ENCODE measurements at regions not wholly inside any gene's neighbourhood (a gene's known extent, or its start where the extent isn't known, plus 50 kb on each side); places are given as distances from the start of the nearest gene placed in this dataset.

DNA sequence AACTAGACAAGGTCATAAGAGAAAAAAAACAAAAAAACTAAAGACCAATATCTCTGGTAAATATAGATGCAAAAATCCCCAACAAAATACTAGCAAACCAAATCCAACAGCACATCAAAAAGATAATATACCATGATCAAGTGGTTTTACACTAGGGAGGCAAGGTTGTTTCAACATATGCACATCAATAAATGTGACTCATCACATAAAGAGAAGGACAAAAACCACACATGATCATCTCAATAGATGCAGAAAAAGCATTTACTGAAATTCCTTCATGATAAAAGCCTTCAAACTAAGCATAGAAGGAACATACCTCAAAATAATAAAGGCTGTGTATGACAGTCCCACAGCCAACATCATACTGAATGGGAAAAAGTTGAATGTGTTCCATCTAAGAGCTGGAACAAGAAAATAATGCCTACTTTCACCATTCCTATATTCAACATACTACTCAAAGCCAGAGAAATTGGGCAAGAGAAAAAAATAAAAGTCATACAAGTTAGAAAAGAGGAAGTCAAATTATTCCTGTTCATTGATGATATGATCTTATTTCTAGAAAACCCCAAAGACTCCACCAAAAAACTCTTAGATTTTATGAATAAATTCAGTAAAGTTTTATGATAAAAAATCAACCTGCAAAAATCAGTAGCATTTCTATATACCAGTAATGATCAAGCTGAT lies 72.2 kb upstream of the FAM169A start:
- no peak overlapping the region for H3K4me3 ChIP-seq (ENCODE audit: low read depth, low read length)
- TF ChIP-seq, protein P1, sequence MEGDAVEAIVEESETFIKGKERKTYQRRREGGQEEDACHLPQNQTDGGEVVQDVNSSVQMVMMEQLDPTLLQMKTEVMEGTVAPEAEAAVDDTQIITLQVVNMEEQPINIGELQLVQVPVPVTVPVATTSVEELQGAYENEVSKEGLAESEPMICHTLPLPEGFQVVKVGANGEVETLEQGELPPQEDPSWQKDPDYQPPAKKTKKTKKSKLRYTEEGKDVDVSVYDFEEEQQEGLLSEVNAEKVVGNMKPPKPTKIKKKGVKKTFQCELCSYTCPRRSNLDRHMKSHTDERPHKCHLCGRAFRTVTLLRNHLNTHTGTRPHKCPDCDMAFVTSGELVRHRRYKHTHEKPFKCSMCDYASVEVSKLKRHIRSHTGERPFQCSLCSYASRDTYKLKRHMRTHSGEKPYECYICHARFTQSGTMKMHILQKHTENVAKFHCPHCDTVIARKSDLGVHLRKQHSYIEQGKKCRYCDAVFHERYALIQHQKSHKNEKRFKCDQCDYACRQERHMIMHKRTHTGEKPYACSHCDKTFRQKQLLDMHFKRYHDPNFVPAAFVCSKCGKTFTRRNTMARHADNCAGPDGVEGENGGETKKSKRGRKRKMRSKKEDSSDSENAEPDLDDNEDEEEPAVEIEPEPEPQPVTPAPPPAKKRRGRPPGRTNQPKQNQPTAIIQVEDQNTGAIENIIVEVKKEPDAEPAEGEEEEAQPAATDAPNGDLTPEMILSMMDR (IDR thresholded peaks at IDR 0.05; ENCODE audit: low read depth, low read length), result no peak

GRCh38 chr5:74935752-74936091 lies 69.5 kb upstream of the FAM169A start:
- TF ChIP-seq, protein P1 (IDR thresholded peaks at IDR 0.05; ENCODE audit: low read depth, low read length), result no peak
- H3K4me3 ChIP-seq (ENCODE audit: low read depth, low read length), result no peak overlapping the region

DNA sequence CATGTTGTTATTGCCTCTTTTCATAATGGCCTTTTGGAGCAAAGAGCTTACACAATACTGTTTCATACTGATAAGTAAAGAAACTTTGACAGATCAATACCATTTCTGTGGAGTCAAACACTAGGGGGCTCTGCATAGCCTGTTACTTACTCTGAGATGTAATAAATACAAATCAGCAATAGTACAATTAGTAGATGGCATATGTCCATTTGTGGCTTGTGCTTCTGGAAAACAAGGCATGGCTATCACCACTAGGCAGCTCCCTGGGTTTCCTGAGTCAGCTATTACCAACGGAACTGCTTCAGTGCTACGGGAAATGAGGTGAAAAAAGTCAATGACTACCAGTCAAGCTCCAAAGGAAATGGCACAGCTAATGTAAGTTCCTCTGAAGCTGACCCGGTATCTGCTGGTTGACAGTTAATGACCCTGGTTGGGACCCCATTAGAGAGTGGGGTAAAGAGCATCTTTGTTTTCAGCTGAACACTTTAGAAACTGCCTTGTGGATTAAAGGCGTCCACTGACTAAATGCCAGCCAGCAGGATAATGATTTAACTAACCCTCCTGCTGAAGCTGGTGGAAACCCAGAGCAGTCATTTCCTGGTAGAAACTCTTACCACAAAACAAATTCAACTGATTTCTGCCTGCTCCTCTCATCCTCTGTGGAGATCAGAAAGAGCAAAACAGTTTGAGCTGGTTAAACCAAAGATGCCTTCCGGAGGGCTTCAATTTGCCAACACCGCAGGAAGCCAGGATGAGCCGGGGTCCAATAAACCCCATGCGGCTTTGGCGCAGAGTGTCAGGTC lies 69.0 kb upstream of the FAM169A start:
- H3K4me3 ChIP-seq (ENCODE audit: low read depth, low read length), result no peak overlapping the region
- TF ChIP-seq, protein P1 (IDR thresholded peaks at IDR 0.05; ENCODE audit: low read depth, low read length), result peak; percentile 18

GRCh38 chr5:74927336-74927735 lies 61.1 kb upstream of the FAM169A start:
- H3K4me3 ChIP-seq (ENCODE audit: low read depth, low read length), result no peak overlapping the region
- TF ChIP-seq, protein P1 (IDR thresholded peaks at IDR 0.05; ENCODE audit: low read depth, low read length), result no peak

- TF ChIP-seq, protein P1 (IDR thresholded peaks at IDR 0.05; ENCODE audit: low read depth, low read length), result peak; percentile 32
- no peak overlapping the region for H3K4me3 ChIP-seq (ENCODE audit: low read depth, low read length)
Observed at GRCh38 chr5:74919487-74919886, 53.3 kb upstream of the FAM169A start.

DNA sequence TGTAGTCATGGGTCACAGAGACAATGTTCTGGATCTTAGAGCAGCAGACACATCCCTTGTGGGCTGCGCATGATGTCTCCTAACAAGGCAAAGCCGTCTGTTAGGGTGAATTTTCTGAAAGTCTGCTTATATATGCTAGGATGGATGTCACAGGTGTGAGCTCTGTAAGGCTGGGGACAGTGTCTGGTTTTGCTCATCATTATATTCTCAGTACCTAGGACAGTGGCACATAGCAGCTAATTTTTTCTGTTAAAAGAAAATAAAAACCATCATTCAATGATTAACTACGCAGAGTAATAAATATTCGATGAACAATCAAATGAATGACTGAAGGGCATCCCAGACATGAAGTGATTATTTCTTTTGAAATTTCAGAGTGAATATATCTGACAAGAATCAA lies 52.9 kb upstream of the FAM169A start:
- TF ChIP-seq, protein P1 (IDR thresholded peaks at IDR 0.05; ENCODE audit: low read depth, low read length), result no peak
- no peak overlapping the region for H3K4me3 ChIP-seq (ENCODE audit: low read depth, low read length)

DNA sequence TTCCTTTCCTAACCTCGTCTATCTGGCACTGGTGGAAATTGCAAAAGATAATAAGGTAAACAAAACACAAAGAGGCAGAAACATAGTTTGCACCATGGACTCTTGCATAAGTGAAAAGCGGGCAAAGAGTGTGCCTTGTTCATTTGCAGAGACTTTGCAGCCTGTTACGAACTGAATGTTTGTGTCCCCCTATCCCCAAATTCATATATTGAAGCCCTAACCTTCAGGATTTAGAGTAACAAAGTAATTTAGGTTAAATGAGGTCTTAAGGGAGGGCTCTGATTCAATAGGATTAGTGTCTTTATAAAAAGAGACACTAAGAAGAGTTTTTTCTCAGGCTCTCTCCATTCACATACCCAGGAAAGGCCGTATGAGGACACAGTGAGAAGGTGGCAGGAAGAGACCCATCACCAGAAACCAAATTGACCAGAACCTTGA lies 52.1 kb upstream of the FAM169A start:
- TF ChIP-seq, protein P1 (IDR thresholded peaks at IDR 0.05; ENCODE audit: low read depth, low read length), result no peak
- H3K4me3 ChIP-seq (ENCODE audit: low read depth, low read length), result no peak overlapping the region
